Skin epidermis (tissue), 12 donors: ENCODE measurements at regions not wholly inside any gene's neighbourhood (a gene's known extent, or its start where the extent isn't known, plus 50 kb on each side); places are given as distances from the start of the nearest gene placed in this dataset.

Experiments
- H3K27ac ChIP-seq, 21 experiments: fragments of 200-600 bp; sonication (generic) in 11 of 21; one replicate each; pipeline ENCODE4 v1.5.0; 2020; ENCODE audit warnings: mild to moderate bottlenecking in 3 of 21, inconsistent platforms in 2 of 21, moderate library complexity in 2 of 21
- H3K4me3 ChIP-seq, 7 experiments: fragments of 200-600 bp; sonication (generic) in 2 of 7; one replicate each; pipeline ENCODE4 v1.5.0; 2020; ENCODE audit warnings: inconsistent platforms in 2 of 7, mild to moderate bottlenecking in 2 of 7, moderate library complexity in 1 of 7

GRCh38 chr11:43222215-43222614 is 89.6 kb upstream of the API5 start:
- Histone ChIP-seq H3K4me3 (no peak overlapping the region), H3K27ac (no peak overlapping the region)

GRCh38 chr11:43223026-43223425 is 88.8 kb upstream of the API5 start:
- H3K4me3 ChIP-seq: no peak overlapping the region
- no peak overlapping the region for H3K27ac ChIP-seq

- no peak overlapping the region for H3K4me3 ChIP-seq
- no peak overlapping the region for H3K27ac ChIP-seq
Observed at GRCh38 chr11:43234881-43235280, 76.9 kb upstream of the API5 start.

- Histone ChIP-seq H3K4me3 (no peak overlapping the region), H3K27ac (no peak overlapping the region)
Observed at GRCh38 chr11:43238341-43238740, 73.5 kb upstream of the API5 start.

GRCh38 chr11:43239791-43240190 is 72.0 kb upstream of the API5 start:
- H3K27ac ChIP-seq: no peak overlapping the region
- no peak overlapping the region for H3K4me3 ChIP-seq

GRCh38 chr11:43242401-43242800 is 69.4 kb upstream of the API5 start:
- Histone ChIP-seq H3K27ac (no peak overlapping the region), H3K4me3 (no peak overlapping the region)

- Histone ChIP-seq H3K27ac (no peak overlapping the region), H3K4me3 (no peak overlapping the region)
Observed at GRCh38 chr11:43243927-43244326, 67.9 kb upstream of the API5 start.

- no peak overlapping the region for H3K4me3 ChIP-seq
Observed at GRCh38 chr11:43245466-43245865, 66.3 kb upstream of the API5 start.

GRCh38 chr11:43250309-43250708 is 61.5 kb upstream of the API5 start:
- Histone ChIP-seq H3K27ac (no peak overlapping the region), H3K4me3 (no peak overlapping the region)

More at GRCh38 chr11:43245466-43245865, 66.3 kb upstream of the API5 start:
- no peak overlapping the region for H3K27ac ChIP-seq

- Histone ChIP-seq H3K4me3 (no peak overlapping the region), H3K27ac (no peak overlapping the region)
Observed at GRCh38 chr11:43261775-43262174, 50.0 kb upstream of the API5 start.
